ENCODE measurements at regions not wholly inside any gene's neighbourhood (a gene's known extent, or its start where the extent isn't known, plus 50 kb on each side); places are given as distances from the start of the nearest gene placed in this dataset.

GRCh38 chrX:128582036-128582435 lies 529.8 kb upstream of the ACTRT1 start:
- Histone ChIP-seq H3K4me3 (no peak overlapping the region), H3K27ac (no peak overlapping the region), H3K4me1 (replicated peaks) (no peaks in the 10 kb centered on the region), H3K36me3 (no peaks in the 10 kb centered on the region), H3K9me3 (no peaks in the 10 kb centered on the region), H3K27me3 (replicated peaks; ENCODE audit: insufficient read depth) (no peaks in the 10 kb centered on the region)
- no peak for DNase-seq (ENCODE audit: low spot score)
- WGBS, result 74% methylated on average over 6 of the region's 6 CpGs
- intact Hi-C loops (cut with DNase I), result no loop called here
- no peak for TF ChIP-seq POLR2AphosphoS5 (IDR thresholded peaks at IDR 0.05)
- TF ChIP-seq POLR2A (IDR thresholded peaks at IDR 0.05), result no peak
- TF ChIP-seq CTCF (IDR thresholded peaks at IDR 0.05), result no peak

GRCh38 chrX:128581615-128582014 lies 529.4 kb upstream of the ACTRT1 start:
- TF ChIP-seq POLR2AphosphoS5 (IDR thresholded peaks at IDR 0.05) (no peak), CTCF (IDR thresholded peaks at IDR 0.05) (no peak), POLR2A (IDR thresholded peaks at IDR 0.05) (no peak)
- Histone ChIP-seq H3K36me3 (no peaks in the 10 kb centered on the region), H3K27ac (no peak overlapping the region), H3K27me3 (replicated peaks; ENCODE audit: insufficient read depth) (no peaks in the 10 kb centered on the region), H3K4me1 (replicated peaks) (no peaks in the 10 kb centered on the region), H3K4me3 (no peak overlapping the region), H3K9me3 (no peaks in the 10 kb centered on the region)
- DNase-seq (ENCODE audit: low spot score), result no peak
- intact Hi-C loops (cut with DNase I), result no loop called here
- 70% methylated on average over 2 of the region's 2 CpGs for WGBS

- no peak for TF ChIP-seq CTCF (IDR thresholded peaks at IDR 0.05)
- no peak for TF ChIP-seq POLR2A (IDR thresholded peaks at IDR 0.05)
- TF ChIP-seq POLR2AphosphoS5 (IDR thresholded peaks at IDR 0.05), result no peak
- H3K27me3 ChIP-seq (replicated peaks; ENCODE audit: insufficient read depth), result no peaks in the 10 kb centered on the region
- intact Hi-C loops (cut with DNase I), result no loop called here
- H3K9me3 ChIP-seq, result no peaks in the 10 kb centered on the region
- no peak overlapping the region for H3K27ac ChIP-seq
- no peak for DNase-seq (ENCODE audit: low spot score)
- no peak overlapping the region for H3K4me3 ChIP-seq
- 100% methylated on average over 3 of the region's 5 CpGs for WGBS
- H3K4me1 ChIP-seq (replicated peaks), result no peaks in the 10 kb centered on the region
- H3K36me3 ChIP-seq, result no peaks in the 10 kb centered on the region
Measured at GRCh38 chrX:128543114-128543513, 490.9 kb upstream of the ACTRT1 start.

- H3K4me1 ChIP-seq (replicated peaks), result no peaks in the 10 kb centered on the region
- intact Hi-C loops (cut with DNase I), result no loop called here
- DNase-seq (ENCODE audit: low spot score), result no peak
- no peak for TF ChIP-seq CTCF (IDR thresholded peaks at IDR 0.05)
- no peak for TF ChIP-seq POLR2AphosphoS5 (IDR thresholded peaks at IDR 0.05)
- no peak for TF ChIP-seq POLR2A (IDR thresholded peaks at IDR 0.05)
- H3K9me3 ChIP-seq, result no peaks in the 10 kb centered on the region
- no peak overlapping the region for H3K4me3 ChIP-seq
- no peaks in the 10 kb centered on the region for H3K36me3 ChIP-seq
- no peak overlapping the region for H3K27ac ChIP-seq
- no peaks in the 10 kb centered on the region for H3K27me3 ChIP-seq (replicated peaks; ENCODE audit: insufficient read depth)
- 92% methylated on average over 3 of the region's 3 CpGs for WGBS
Measured at GRCh38 chrX:128518508-128518907, 466.3 kb upstream of the ACTRT1 start.

- no peaks in the 10 kb centered on the region for H3K36me3 ChIP-seq
- intact Hi-C loops (cut with DNase I), result no loop called here
- TF ChIP-seq POLR2A (IDR thresholded peaks at IDR 0.05) (no peak), POLR2AphosphoS5 (IDR thresholded peaks at IDR 0.05) (no peak), CTCF (IDR thresholded peaks at IDR 0.05) (no peak)
- no peak overlapping the region for H3K4me3 ChIP-seq
- H3K9me3 ChIP-seq, result no peaks in the 10 kb centered on the region
- no peaks in the 10 kb centered on the region for H3K4me1 ChIP-seq (replicated peaks)
- H3K27ac ChIP-seq, result no peak overlapping the region
- no peak for DNase-seq (ENCODE audit: low spot score)
- no peaks in the 10 kb centered on the region for H3K27me3 ChIP-seq (replicated peaks; ENCODE audit: insufficient read depth)
- 100% methylated on average over 1 of the region's 3 CpGs for WGBS
Measured at GRCh38 chrX:128517691-128518090, 465.5 kb upstream of the ACTRT1 start.

Data from prostate gland (tissue), 2 donors.